GM12872 (cell line): ENCODE measurements at regions not wholly inside any gene's neighbourhood (a gene's known extent, or its start where the extent isn't known, plus 50 kb on each side); places are given as distances from the start of the nearest gene placed in this dataset.

ENCODE experiments used
- CTCF ChIP-seq: IDR thresholded peaks from 3 replicates; pipeline ENCODE4 v1.5.1; 2011; ENCODE audit warnings: low read depth, mild to moderate bottlenecking, low read length, moderate library complexity; ENCODE audit not compliant: insufficient read depth

DNA sequence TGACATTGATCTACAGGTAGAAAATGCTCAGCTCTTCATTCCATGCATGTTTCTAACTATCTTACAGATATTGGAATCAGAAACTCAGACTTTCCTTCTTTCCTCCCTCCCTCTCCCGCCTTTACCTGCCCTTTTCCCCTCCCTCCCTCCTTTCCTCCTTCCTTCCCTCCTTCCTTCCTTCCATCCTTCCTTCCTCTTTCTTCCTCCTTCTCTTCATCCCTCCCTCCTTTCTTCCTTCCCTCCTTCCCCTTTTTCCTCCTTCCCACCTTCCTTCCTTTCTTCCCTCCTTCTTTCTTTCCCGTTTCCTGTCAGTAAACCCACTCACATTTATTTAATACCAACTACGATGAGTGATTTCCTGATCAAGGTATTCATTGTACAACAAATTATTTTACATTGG is 113.4 kb upstream of the IRS2 start:
- TF ChIP-seq CTCF: no peak

- no peak for TF ChIP-seq CTCF
These were observed 112.9 kb upstream of the IRS2 start for GRCh38 chr13:109899316-109899715.

DNA sequence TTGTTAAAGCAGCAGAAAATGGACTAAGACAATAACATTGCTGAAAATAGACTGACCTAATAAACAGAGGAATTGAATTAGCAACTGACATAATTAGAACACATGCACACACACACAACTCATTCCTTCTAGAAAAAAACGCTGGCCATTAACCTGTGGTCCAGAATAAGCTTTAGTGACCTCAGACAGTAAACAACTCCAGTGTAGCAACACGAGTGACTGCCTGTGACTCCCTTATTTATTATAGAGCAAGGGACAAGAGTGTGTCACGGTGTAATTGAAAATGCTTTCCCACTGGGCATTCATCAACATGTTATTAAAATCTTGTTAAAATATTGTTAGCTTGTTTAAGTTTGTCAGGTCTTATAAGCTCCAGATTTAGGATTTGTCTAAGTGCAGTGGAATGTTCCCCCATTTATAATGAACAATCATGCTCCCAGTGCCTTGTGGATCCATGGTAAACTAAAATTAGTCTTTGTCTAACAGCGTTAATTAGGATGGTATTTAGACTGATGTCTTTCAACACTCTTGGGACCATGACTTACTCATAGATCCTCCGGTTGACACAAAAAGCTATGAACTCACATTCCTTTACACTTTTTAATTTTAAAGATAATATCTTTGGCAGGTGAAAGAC is 111.7 kb upstream of the IRS2 start:
- no peak for TF ChIP-seq CTCF

- no peak for TF ChIP-seq CTCF
These were observed 105.7 kb upstream of the IRS2 start for GRCh38 chr13:109892101-109892500.

DNA sequence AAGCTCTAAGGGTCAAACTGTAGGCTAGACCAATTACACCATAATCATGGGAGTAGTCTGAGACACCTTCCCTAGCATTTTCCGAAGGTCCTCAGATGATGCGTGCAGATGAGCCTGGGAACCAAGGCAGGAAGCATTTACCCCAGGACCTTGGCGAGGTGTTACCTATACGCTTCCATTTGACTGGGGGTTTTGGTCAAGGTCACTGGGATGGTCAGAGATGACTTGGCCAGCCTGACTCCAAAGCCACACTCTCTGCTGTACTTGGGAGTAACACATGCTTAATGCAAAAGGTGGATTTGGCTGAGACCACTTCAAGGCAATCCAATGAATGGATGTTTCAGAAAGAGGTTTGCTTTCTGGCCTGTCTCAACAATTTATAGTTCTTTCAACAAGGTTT is 98.9 kb upstream of the IRS2 start:
- no peak for TF ChIP-seq CTCF

- TF ChIP-seq CTCF: no peak
These were observed 98.1 kb upstream of the IRS2 start for GRCh38 chr13:109884462-109884861.

DNA sequence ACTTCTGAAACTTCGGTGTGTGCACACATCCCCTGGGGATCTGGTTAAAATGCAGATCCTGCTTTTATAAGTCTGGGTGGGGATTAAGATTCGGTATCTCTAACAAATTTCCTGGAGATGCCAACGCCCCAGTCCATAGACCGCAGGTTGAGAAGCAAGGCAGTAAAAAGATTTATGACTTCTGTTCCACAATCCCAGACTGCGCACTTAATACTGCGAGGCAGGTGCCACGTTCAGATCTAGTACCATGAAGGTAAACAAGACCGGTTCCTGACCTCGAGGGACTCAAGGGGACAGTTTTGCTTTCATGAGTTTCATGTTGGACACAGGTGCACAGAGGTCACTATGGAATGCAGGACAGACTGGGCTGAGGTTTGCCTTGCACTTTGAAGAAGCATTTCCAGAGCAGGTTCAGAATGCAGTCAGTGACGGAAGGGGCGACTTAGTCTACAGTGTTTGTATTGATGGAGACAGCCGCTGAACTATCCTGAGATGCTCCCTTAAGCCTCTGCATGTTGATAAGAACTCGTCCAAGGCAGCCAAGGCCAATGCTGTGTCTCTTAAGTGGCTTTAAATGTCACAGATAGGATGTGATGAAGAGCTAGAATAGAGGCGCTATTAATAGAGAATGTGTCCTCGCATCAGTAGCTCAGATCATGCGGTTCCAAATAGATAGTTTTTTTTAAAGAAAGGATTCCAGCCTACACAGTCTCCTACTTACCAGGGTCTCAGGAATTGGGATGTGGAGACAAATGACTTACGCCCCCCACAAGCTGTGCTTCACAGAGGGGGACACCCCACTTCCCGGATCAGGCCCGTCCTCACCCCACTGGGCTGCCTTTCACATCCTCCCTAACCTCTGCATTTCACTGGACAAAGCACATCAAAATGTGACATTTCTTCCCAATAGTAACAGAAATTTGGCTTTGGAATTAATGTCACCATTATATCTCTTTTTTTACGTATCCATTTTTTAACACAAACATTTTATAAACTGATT is 97.1 kb upstream of the IRS2 start:
- no peak for TF ChIP-seq CTCF
